Upper lobe of left lung (tissue), 6 donors: ENCODE measurements at regions not wholly inside any gene's neighbourhood (a gene's known extent, or its start where the extent isn't known, plus 50 kb on each side); places are given as distances from the start of the nearest gene placed in this dataset.

Source experiments
- ATAC-seq, 2 donors: fragments of 200-7000 bp; cut with Tn5 transposase; one replicate each; pipeline ENCODE4 v1.9.1; 2022; ENCODE audit warnings: mild to moderate bottlenecking in 2 of 2, moderate library complexity in 2 of 2; ENCODE audit not compliant: low FRiP score in 2 of 2
- DNase-seq, 2 donors: peaks; one replicate each; pipeline ENCODE4 v3.0.0-alpha.2; 2019 to 2020
- H3K27ac ChIP-seq, 4 donors: fragments of 200-600 bp; sonication (generic); one replicate each; pipeline ENCODE4 v1.5.1; 2016 to 2019
- H3K27me3 ChIP-seq, 4 donors: fragments of 200-600 bp; sonication (generic); one replicate each; pipeline ENCODE4 v1.5.1; 2017 to 2019
- H3K36me3 ChIP-seq, 4 donors: fragments of 200-600 bp; sonication (generic); one replicate each; pipeline ENCODE4 v1.5.1; 2016 to 2019
- H3K4me1 ChIP-seq, 4 donors: fragments of 200-600 bp; sonication (generic); one replicate each; pipeline ENCODE4 v1.5.1; 2018 to 2019
- H3K4me3 ChIP-seq, 4 donors: fragments of 200-600 bp; sonication (generic); one replicate each; pipeline ENCODE4 v1.5.1; 2017 to 2019; ENCODE audit warnings: mild to moderate bottlenecking in 2 of 4, moderate library complexity in 1 of 4
- H3K9me3 ChIP-seq, 4 donors: fragments of 200-600 bp; sonication (generic); one replicate each; pipeline ENCODE4 v1.5.1; 2018 to 2019
- CTCF ChIP-seq, 6 experiments: fragments of 450-650 bp in 4 of 6; fragments of 200-600 bp in 2 of 6; sonication (generic) in 2 of 6; IDR thresholded peaks; one replicate each; pipeline ENCODE4 v1.5.1; 2016 to 2019; ENCODE audit warnings: antibody characterized with exemption in 6 of 6
- EP300 ChIP-seq, 4 donors: sonication (generic); formaldehyde crosslinking; IDR thresholded peaks; one replicate each; pipeline ENCODE4 v1.5.1; 2017; ENCODE audit warnings: antibody characterized with exemption in 4 of 4, control low read depth in 2 of 4
- POLR2A ChIP-seq, 4 donors: fragments of 450-650 bp; IDR thresholded peaks; one replicate each; pipeline ENCODE4 v1.5.1; 2016 to 2017; ENCODE audit warnings: antibody characterized with exemption in 4 of 4, mild to moderate bottlenecking in 2 of 4
- POLR2AphosphoS5 ChIP-seq, 2 donors: sonication (generic); formaldehyde crosslinking; IDR thresholded peaks; one replicate each; pipeline ENCODE4 v1.5.1; 2017; ENCODE audit warnings: antibody characterized with exemption in 2 of 2
- WGBS, 2 donors: methylation state at CpG; one replicate each; pipeline ENCODE4 v1.1.5; 2017 to 2018; 5-methylcytosine and 5-hydroxymethylcytosine counted together
- donor health status: DM: no; HTN: no; CAD: no; lungs with moderate emphysema.
- donor health status: DM: no; HTN: yes; CAD: no; lungs with severe emphysema.

- Histone ChIP-seq H3K27me3 (no peaks in the 10 kb centered on the region), H3K27ac (no peak overlapping the region), H3K4me1 (no peaks in the 10 kb centered on the region), H3K9me3 (peaks cover 0 to 9% (median 4%) of the 10 kb centered on the region in 4 donors), H3K4me3 (no peak overlapping the region), H3K36me3 (no peaks in the 10 kb centered on the region)
- 28 to 32% methylated on average over 10 of the region's 10 CpGs for WGBS, 2 donors
- TF ChIP-seq CTCF (IDR thresholded peaks at IDR 0.05) (no peak), POLR2A (IDR thresholded peaks at IDR 0.05) (no peak), POLR2AphosphoS5 (IDR thresholded peaks at IDR 0.05) (no peak), EP300 (IDR thresholded peaks at IDR 0.05) (no peak)
- peak in 1 of 2 donors; percentile 92 for ATAC-seq
- DNase-seq = peak in 1 of 2 donors; percentile 51
Measured at GRCh38 chr18:11259469-11260150, 110.2 kb upstream of the PIEZO2 start.

- no peak overlapping the region for H3K27ac ChIP-seq
- no peak for ATAC-seq
- H3K4me3 ChIP-seq = no peak overlapping the region
- no peak for DNase-seq
- TF ChIP-seq CTCF (IDR thresholded peaks at IDR 0.05) = no peak
- TF ChIP-seq EP300 (IDR thresholded peaks at IDR 0.05) = no peak
- TF ChIP-seq POLR2AphosphoS5 (IDR thresholded peaks at IDR 0.05) = no peak
- TF ChIP-seq POLR2A (IDR thresholded peaks at IDR 0.05) = no peak
- no peaks in the 10 kb centered on the region for H3K27me3 ChIP-seq
- 70 to 78% methylated on average over 1 of the region's 1 CpG for WGBS, 2 donors
- H3K36me3 ChIP-seq = no peaks in the 10 kb centered on the region
- H3K4me1 ChIP-seq = no peaks in the 10 kb centered on the region
- no peaks in the 10 kb centered on the region for H3K9me3 ChIP-seq
Measured at GRCh38 chr18:11258039-11258610, 108.8 kb upstream of the PIEZO2 start.

GRCh38 chr18:11256251-11256650, 106.9 kb upstream of the PIEZO2 start:
- ATAC-seq (no peak), DNase-seq (no peak)
- Histone ChIP-seq H3K4me1 (peaks cover 0 to 6% (median 0%) of the 10 kb centered on the region in 4 donors), H3K36me3 (no peaks in the 10 kb centered on the region), H3K27ac (no peak overlapping the region), H3K9me3 (no peaks in the 10 kb centered on the region), H3K27me3 (no peaks in the 10 kb centered on the region), H3K4me3 (no peak overlapping the region)
- TF ChIP-seq EP300 (IDR thresholded peaks at IDR 0.05) (no peak), CTCF (IDR thresholded peaks at IDR 0.05) (no peak), POLR2A (IDR thresholded peaks at IDR 0.05) (no peak), POLR2AphosphoS5 (IDR thresholded peaks at IDR 0.05) (no peak)

GRCh38 chr18:11251891-11252270, 102.5 kb upstream of the PIEZO2 start:
- no peak for DNase-seq
- no peak overlapping the region for H3K27ac ChIP-seq
- H3K36me3 ChIP-seq = no peaks in the 10 kb centered on the region
- H3K27me3 ChIP-seq = no peaks in the 10 kb centered on the region
- peaks cover 0 to 6% (median 0%) of the 10 kb centered on the region in 4 donors for H3K4me1 ChIP-seq
- WGBS, 2 donors = 25 to 36% methylated on average over 2 of the region's 2 CpGs
- peak in 1 of 2 donors; percentile 73 for ATAC-seq
- no peaks in the 10 kb centered on the region for H3K9me3 ChIP-seq
- no peak for TF ChIP-seq POLR2A (IDR thresholded peaks at IDR 0.05)
- TF ChIP-seq EP300 (IDR thresholded peaks at IDR 0.05) = no peak
- TF ChIP-seq POLR2AphosphoS5 (IDR thresholded peaks at IDR 0.05) = no peak
- no peak for TF ChIP-seq CTCF (IDR thresholded peaks at IDR 0.05)
- H3K4me3 ChIP-seq = no peak overlapping the region
